ENCODE measurements at regions not wholly inside any gene's neighbourhood (a gene's known extent, or its start where the extent isn't known, plus 50 kb on each side); places are given as distances from the start of the nearest gene placed in this dataset.
"Not testable (repeated sequence)": the region's sequence is repeated elsewhere in the genome, so short reads cannot be mapped to it uniquely, and the experiment has no call there.

DNA sequence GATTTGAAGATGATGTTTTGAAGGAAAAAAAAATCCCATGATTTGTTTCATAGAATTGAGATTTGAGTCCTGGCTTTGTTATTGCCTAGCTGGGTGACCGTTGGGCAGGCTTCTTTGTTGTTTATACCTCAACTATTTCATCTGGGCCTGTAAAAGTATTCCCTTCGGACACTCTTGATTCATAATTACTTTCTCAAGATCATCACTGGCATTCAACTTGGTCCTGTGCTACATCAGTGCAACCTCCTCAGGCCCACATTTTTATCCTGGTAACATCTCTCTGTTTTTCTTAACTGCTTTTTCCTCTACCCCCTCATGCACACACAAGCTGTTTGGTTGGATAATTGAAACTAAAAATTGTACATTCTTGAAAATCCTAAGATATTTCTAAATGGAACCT is 67.5 kb upstream of the P3H2 start:
- Histone ChIP-seq H3K4me3 (no peak overlapping the region), H3K9me3 (ENCODE audit: low read depth, low read length) (no peaks in the 10 kb centered on the region; the same call in 1 of the 2 replicates), H3K27ac (no peak overlapping the region), H3K36me3 (ENCODE audit: insufficient read depth, low read length) (no peaks in the 10 kb centered on the region), H3K9ac (ENCODE audit: insufficient read length) (no peak overlapping the region)
- TF ChIP-seq EZH2 (IDR thresholded peaks at IDR 0.05): no peak
- TF ChIP-seq POLR2AphosphoS5 (IDR thresholded peaks at IDR 0.05; ENCODE audit: borderline replicate concordance, low read depth, low read length): no peak
- no peak for TF ChIP-seq FOXP2 (optimal IDR thresholded peaks at IDR 0.05; ENCODE audit: control extremely low read depth, extremely low read length, insufficient read depth)
- no peak for DNase-seq (ENCODE audit: low read depth, low spot score)

DNA sequence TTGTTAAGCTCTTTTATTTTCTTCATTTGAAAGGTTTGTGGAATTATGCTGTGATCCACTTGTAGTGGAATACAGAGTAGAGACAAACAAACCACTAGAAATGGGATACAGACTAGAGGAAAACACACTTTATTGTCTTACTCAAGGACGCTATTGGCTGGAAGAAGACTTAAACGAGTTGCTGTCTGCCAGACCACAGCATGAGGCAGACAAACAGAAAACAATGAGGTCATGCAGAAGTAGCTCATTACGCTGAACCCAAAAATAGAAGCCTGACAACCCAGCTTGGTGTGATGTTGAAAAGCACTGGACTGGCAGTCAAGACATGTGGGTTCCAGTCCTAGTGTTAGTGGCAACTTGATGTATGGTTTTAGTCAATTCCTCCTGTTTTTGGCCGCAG is 62.4 kb upstream of the P3H2 start:
- Histone ChIP-seq H3K36me3 (ENCODE audit: insufficient read depth, low read length) (no peaks in the 10 kb centered on the region), H3K9ac (ENCODE audit: insufficient read length) (no peak overlapping the region), H3K9me3 (ENCODE audit: low read depth, low read length) (no peaks in the 10 kb centered on the region; the same call in 1 of the 2 replicates), H3K4me3 (no peak overlapping the region), H3K27ac (no peak overlapping the region)
- TF ChIP-seq FOXP2 (optimal IDR thresholded peaks at IDR 0.05; ENCODE audit: control extremely low read depth, extremely low read length, insufficient read depth) (no peak), EZH2 (IDR thresholded peaks at IDR 0.05) (no peak), POLR2AphosphoS5 (IDR thresholded peaks at IDR 0.05; ENCODE audit: borderline replicate concordance, low read depth, low read length) (no peak)
- DNase-seq (ENCODE audit: low read depth, low spot score): no peak

DNA sequence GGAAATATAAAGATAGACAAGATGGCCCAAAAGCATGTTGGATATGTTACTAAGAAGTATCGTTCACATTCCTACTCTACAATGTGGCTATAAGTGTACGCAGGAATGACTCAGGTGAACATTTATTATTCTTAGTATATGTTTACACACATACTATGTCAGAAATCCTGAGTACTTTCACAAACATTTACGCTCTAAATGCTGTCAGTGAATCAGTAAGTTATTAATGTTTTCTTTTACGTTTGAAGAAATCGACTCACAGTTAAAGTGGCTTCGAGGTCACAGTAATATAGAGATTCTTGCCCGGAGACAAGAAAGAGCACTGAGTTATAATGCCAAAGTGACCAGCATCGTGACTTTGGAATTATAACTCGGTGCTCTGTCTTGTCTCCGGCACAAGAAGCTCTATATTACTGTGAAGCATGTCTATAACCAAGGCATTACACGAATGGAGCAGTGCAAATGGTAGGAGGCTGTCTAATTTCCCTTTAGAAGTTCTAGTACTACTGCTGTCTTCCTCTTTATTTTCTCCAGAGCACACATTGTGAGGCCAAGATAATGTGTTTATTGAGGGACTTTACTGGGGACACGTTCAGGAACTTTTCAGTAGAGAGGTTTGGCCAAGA is 61.8 kb upstream of the P3H2 start:
- H3K9ac ChIP-seq (ENCODE audit: insufficient read length): no peak overlapping the region
- DNase-seq (ENCODE audit: low read depth, low spot score): no peak
- H3K36me3 ChIP-seq (ENCODE audit: insufficient read depth, low read length): no peaks in the 10 kb centered on the region
- no peaks in the 10 kb centered on the region; the same call in 1 of the 2 replicates for H3K9me3 ChIP-seq (ENCODE audit: low read depth, low read length)
- H3K27ac ChIP-seq: no peak overlapping the region
- H3K4me3 ChIP-seq: no peak overlapping the region
- no peak for TF ChIP-seq FOXP2 (optimal IDR thresholded peaks at IDR 0.05; ENCODE audit: control extremely low read depth, extremely low read length, insufficient read depth)
- TF ChIP-seq POLR2AphosphoS5 (IDR thresholded peaks at IDR 0.05; ENCODE audit: borderline replicate concordance, low read depth, low read length): no peak
- TF ChIP-seq EZH2 (IDR thresholded peaks at IDR 0.05): no peak

DNA sequence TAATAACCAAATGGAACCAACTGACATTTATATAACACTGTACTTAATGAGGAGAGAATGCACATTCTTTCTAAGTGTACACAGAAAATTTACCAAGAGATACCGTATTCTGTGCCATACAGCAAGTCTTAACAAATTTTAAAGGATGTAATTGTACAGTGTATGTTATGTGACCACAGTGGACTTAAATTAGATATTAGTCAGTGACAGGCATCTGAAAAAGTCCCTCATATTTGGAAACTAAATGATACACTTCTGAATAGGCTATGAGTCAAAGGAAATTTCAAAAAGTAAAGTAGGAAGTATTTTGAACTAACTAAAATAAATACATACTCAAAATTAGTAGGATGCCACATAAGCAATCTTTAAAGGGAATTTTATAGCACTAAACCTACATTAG is 59.6 kb upstream of the P3H2 start:
- DNase-seq (ENCODE audit: low read depth, low spot score): no peak

DNA sequence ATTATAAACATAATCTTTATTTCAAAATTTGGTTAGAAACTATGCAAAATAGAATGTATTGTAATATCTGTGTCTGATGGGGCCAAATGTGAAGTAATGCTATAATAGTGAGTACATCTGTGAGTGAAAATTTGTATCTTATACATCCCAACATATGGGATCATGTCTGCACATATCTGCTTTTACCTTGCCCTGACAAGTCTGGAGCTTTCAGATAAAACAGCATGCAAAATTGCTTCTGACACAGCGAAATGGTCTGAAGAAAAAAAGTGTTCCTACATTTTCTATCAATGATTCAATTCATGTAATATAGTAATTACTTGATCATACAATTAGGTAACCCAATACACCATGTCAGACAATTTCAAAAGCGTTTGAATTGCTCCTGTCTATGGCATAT is 58.1 kb upstream of the P3H2 start:
- H3K4me3 ChIP-seq: no peak overlapping the region
- no peak overlapping the region for H3K9ac ChIP-seq (ENCODE audit: insufficient read length)
- no peak for DNase-seq (ENCODE audit: low read depth, low spot score)
- no peaks in the 10 kb centered on the region for H3K36me3 ChIP-seq (ENCODE audit: insufficient read depth, low read length)
- H3K9me3 ChIP-seq (ENCODE audit: low read depth, low read length): no peaks in the 10 kb centered on the region
- no peak overlapping the region for H3K27ac ChIP-seq
- TF ChIP-seq EZH2 (IDR thresholded peaks at IDR 0.05) (no peak), FOXP2 (optimal IDR thresholded peaks at IDR 0.05; ENCODE audit: control extremely low read depth, extremely low read length, insufficient read depth) (no peak), POLR2AphosphoS5 (IDR thresholded peaks at IDR 0.05; ENCODE audit: borderline replicate concordance, low read depth, low read length) (no peak)

More for the DNA sequence above, 59.6 kb upstream of the P3H2 start:
- Histone ChIP-seq H3K36me3 (ENCODE audit: insufficient read depth, low read length) (no peaks in the 10 kb centered on the region), H3K27ac (no peak overlapping the region), H3K9me3 (ENCODE audit: low read depth, low read length) (no peaks in the 10 kb centered on the region), H3K9ac (ENCODE audit: insufficient read length) (no peak overlapping the region), H3K4me3 (no peak overlapping the region)
- TF ChIP-seq FOXP2 (optimal IDR thresholded peaks at IDR 0.05; ENCODE audit: control extremely low read depth, extremely low read length, insufficient read depth): no peak
- TF ChIP-seq POLR2AphosphoS5 (IDR thresholded peaks at IDR 0.05; ENCODE audit: borderline replicate concordance, low read depth, low read length): no peak
- no peak for TF ChIP-seq EZH2 (IDR thresholded peaks at IDR 0.05)

DNA sequence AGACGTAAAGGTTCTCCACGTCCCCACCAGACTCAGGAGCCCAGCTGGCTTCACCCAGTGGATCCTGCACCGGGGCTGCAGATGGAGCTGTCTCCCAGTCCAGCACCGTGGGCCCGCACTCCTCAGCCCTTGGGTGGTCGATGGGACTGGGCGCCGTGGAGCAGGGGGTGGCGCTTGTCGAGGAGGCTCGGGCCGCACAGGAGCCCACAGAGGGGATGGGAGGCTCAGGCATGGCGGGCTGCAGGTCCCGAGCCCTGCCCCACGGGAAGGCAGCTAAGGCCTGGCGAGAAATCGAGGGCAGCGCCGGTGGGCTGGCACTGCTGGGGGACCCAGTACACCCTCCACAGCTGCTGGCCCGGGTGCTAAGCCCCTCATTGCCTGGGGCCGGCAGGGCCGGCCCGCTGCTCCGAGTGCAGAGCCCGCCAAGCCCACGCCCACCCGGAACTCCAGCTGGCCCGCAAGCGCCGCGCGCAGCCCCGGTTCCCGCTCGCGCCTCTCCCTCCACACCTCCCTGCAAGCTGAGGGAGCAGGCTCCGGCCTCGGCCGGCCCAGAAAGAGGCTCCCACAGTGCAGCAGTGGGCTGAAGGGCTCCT is 56.3 kb upstream of the P3H2 start:
- H3K27ac ChIP-seq; H3K4me3 ChIP-seq; DNase-seq (ENCODE audit: low read depth, low spot score): not testable (repeated sequence)

DNA sequence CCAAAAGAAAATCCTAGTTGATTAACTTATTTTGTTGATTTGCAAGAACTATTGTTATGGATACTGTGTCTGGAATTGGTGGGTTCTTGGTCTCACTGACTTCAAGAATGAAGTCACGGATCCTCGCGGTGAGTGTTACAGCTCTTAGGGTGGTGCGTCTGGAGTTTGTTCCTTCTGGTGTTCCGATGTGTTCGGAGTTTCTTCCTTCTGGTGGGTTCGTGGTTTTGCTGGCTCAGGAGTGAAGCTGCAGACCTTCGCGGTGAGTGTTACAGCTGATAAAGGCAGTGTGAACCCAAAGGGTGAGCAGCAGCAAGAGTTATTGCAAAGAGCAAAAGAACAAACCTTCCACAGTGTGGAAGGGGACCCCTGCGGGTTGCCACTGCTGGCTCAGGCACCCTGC is 55.4 kb upstream of the P3H2 start:
- not testable (repeated sequence) for DNase-seq (ENCODE audit: low read depth, low spot score)

More for the DNA sequence above, 56.3 kb upstream of the P3H2 start:
- not testable (repeated sequence) for H3K36me3 ChIP-seq (ENCODE audit: insufficient read depth, low read length); H3K9me3 ChIP-seq (ENCODE audit: low read depth, low read length); H3K9ac ChIP-seq (ENCODE audit: insufficient read length)

DNA sequence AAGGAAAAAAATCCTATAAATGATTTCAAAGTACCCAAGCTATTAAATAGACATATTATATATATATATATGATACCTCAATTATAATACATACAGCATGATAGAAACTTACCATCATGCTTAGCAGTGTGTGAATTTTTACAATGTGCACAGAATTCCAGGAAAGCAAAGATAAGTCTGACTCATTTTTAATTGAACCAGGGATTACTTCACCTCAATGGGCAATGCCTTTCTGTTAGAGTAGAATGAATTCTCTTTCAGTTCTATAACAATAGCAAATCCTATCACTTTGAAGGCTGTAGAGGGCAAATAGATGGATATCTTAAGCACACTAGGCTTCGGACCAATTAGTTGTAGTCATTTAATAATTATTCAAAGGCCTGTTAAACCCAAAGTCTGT is 54.8 kb upstream of the P3H2 start:
- Histone ChIP-seq H3K4me3 (no peak overlapping the region), H3K36me3 (ENCODE audit: insufficient read depth, low read length) (no peaks in the 10 kb centered on the region), H3K27ac (no peak overlapping the region), H3K9ac (ENCODE audit: insufficient read length) (no peak overlapping the region), H3K9me3 (ENCODE audit: low read depth, low read length) (no peaks in the 10 kb centered on the region)
- no peak for DNase-seq (ENCODE audit: low read depth, low spot score)
- TF ChIP-seq FOXP2 (optimal IDR thresholded peaks at IDR 0.05; ENCODE audit: control extremely low read depth, extremely low read length, insufficient read depth) (no peak), POLR2AphosphoS5 (IDR thresholded peaks at IDR 0.05; ENCODE audit: borderline replicate concordance, low read depth, low read length) (no peak), EZH2 (IDR thresholded peaks at IDR 0.05) (no peak)

More for the DNA sequence above, 55.4 kb upstream of the P3H2 start:
- not testable (repeated sequence) for H3K27ac ChIP-seq; H3K9me3 ChIP-seq (ENCODE audit: low read depth, low read length); H3K36me3 ChIP-seq (ENCODE audit: insufficient read depth, low read length); H3K4me3 ChIP-seq; H3K9ac ChIP-seq (ENCODE audit: insufficient read length)

DNA sequence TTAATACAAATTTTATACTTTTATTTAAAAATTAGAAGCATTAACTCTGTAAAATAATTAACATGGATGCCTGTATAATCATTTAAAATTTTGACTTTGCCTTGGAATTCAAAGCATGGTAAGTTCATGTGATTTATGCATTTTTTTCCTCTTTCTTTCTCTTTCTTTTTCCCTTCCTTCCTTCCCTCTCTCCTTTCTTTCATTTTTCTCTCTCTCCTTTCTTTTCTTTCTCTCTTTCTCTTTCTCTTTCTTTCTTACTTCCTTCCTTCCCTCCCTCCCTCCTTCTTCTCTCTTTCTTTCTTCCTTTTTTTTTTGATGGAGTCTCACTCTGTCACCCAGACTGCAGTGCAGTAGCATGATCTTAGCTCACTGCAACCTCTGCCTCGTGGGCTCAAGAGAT is 53.8 kb upstream of the P3H2 start:
- Histone ChIP-seq H3K9ac (ENCODE audit: insufficient read length) (no peak overlapping the region), H3K4me3 (no peak overlapping the region), H3K9me3 (ENCODE audit: low read depth, low read length) (no peaks in the 10 kb centered on the region), H3K27ac (no peak overlapping the region), H3K36me3 (ENCODE audit: insufficient read depth, low read length) (no peaks in the 10 kb centered on the region)
- no peak for DNase-seq (ENCODE audit: low read depth, low spot score)
- no peak for TF ChIP-seq POLR2AphosphoS5 (IDR thresholded peaks at IDR 0.05; ENCODE audit: borderline replicate concordance, low read depth, low read length)
- no peak for TF ChIP-seq FOXP2 (optimal IDR thresholded peaks at IDR 0.05; ENCODE audit: control extremely low read depth, extremely low read length, insufficient read depth)
- no peak for TF ChIP-seq EZH2 (IDR thresholded peaks at IDR 0.05)

Data from SK-N-MC (cell line).